ENCODE measurements at regions not wholly inside any gene's neighbourhood (a gene's known extent, or its start where the extent isn't known, plus 50 kb on each side); places are given as distances from the start of the nearest gene placed in this dataset.

GRCh38 chr2:35785564-35785963 is 570.0 kb upstream of the CRIM1 start:
- TF ChIP-seq CTCF (IDR thresholded peaks at IDR 0.05; ENCODE audit: poor library complexity, severe bottlenecking) (no peak), POLR2AphosphoS5 (IDR thresholded peaks at IDR 0.05) (no peak), REST (IDR thresholded peaks at IDR 0.05; ENCODE audit: borderline replicate concordance) (no peak), EP300 (conservative IDR thresholded peaks at IDR 0.05; ENCODE audit: poor library complexity, severe bottlenecking) (no peak), MXI1 (conservative IDR thresholded peaks at IDR 0.05; ENCODE audit: poor library complexity, severe bottlenecking) (no peak)
